IMR-90 (cell line): ENCODE measurements at regions not wholly inside any gene's neighbourhood (a gene's known extent, or its start where the extent isn't known, plus 50 kb on each side); places are given as distances from the start of the nearest gene placed in this dataset.

Experiments
- ATAC-seq: fragments of 200-7000 bp; cut with Tn5 transposase; 2 replicates; pipeline ENCODE4 v1.9.1; 2020; ENCODE audit warnings: low read depth, mild to moderate bottlenecking, moderate library complexity
- BruUV-seq: library from RNA; stranded (reverse); fragments of 400-500 nt; replicated peaks from 2 replicates; lab custom pipeline; 2021; lab: Mats Ljungman, UMichigan
- CTCF ChIA-PET: fragments of 300-600 bp; formaldehyde crosslinking; extraction: SDS; loops from one replicate; lab custom pipeline; 2021; ENCODE audit warnings: antibody characterized with exemption; lab: Yijun Ruan, JAX
- POLR2A ChIA-PET: fragments of 300-600 bp; sonication (Branson Sonifier 250); formaldehyde crosslinking; loops from one replicate; lab custom pipeline; 2022; ENCODE audit warnings: antibody characterized with exemption; ENCODE audit not compliant: unreplicated experiment; lab: Charles Lee
- DNase-seq: peaks from one replicate; pipeline ENCODE4 v3.0.0; 2013
- H2AFZ ChIP-seq: replicated peaks from 2 replicates; pipeline ENCODE3; 2013; ENCODE audit warnings: low read length, mild to moderate bottlenecking; ENCODE audit not compliant: poor library complexity
- H2AK5ac ChIP-seq: 2 replicates; pipeline ENCODE4 v1.6.1; 2013; ENCODE audit warnings: low read depth, low read length, inconsistent platforms
- H2AK9ac ChIP-seq: replicated peaks from 2 replicates; pipeline ENCODE3; 2013; ENCODE audit warnings: mild to moderate bottlenecking, low read depth, low read length, moderate library complexity; ENCODE audit not compliant: poor library complexity
- H2BK120ac ChIP-seq: 2 replicates; pipeline ENCODE4 v1.6.1; 2013; ENCODE audit warnings: low read depth, low read length, inconsistent platforms
- H2BK15ac ChIP-seq: 3 replicates; pipeline ENCODE4 v1.6.1; 2013; ENCODE audit warnings: low read depth, low read length, inconsistent platforms
- H2BK20ac ChIP-seq: 2 replicates; pipeline ENCODE4 v1.6.1; 2013; ENCODE audit warnings: low read depth, mild to moderate bottlenecking, inconsistent platforms, low read length, moderate library complexity
- H2BK5ac ChIP-seq: 2 replicates; pipeline ENCODE4 v1.6.1; 2013; ENCODE audit warnings: mild to moderate bottlenecking, low read depth, low read length, inconsistent platforms; ENCODE audit not compliant: poor library complexity, severe bottlenecking
- H3K14ac ChIP-seq: replicated peaks from 2 replicates; pipeline ENCODE4 v1.6.1; 2013; ENCODE audit warnings: low read depth, low read length, inconsistent platforms
- H3K18ac ChIP-seq: 2 replicates; pipeline ENCODE4 v1.6.1; 2013; ENCODE audit warnings: low read depth, low read length, control low read depth
- H3K23ac ChIP-seq: 2 replicates; pipeline ENCODE4 v1.6.1; 2013; ENCODE audit warnings: low read depth, low read length, inconsistent platforms
- H3K27ac ChIP-seq: 2 replicates; pipeline ENCODE4 v1.5.1; 2013; ENCODE audit warnings: mild to moderate bottlenecking, control low read depth, low read length; ENCODE audit not compliant: insufficient read depth
- H3K27me3 ChIP-seq: 2 replicates; pipeline ENCODE4 v1.6.1; 2013; ENCODE audit warnings: low read length; ENCODE audit not compliant: control insufficient read depth, insufficient read depth
- H3K36me3 ChIP-seq: 2 replicates; pipeline ENCODE4 v1.6.1; 2013; ENCODE audit warnings: low read length, mixed read lengths; ENCODE audit not compliant: control insufficient read depth, insufficient read depth
- H3K4ac ChIP-seq: 2 replicates; pipeline ENCODE4 v1.6.1; 2013; ENCODE audit warnings: low read depth, low read length, inconsistent platforms
- H3K4me1 ChIP-seq: 2 replicates; pipeline ENCODE4 v1.6.1; 2013; ENCODE audit warnings: low read length, mixed read lengths; ENCODE audit not compliant: control insufficient read depth, insufficient read depth
- H3K4me2 ChIP-seq: 2 replicates; pipeline ENCODE4 v1.6.1; 2013; ENCODE audit warnings: low read depth, mild to moderate bottlenecking, control low read depth, low read length, moderate library complexity
- H3K4me3 ChIP-seq: 2 replicates; pipeline ENCODE4 v1.5.1; 2013; ENCODE audit warnings: low read depth, mild to moderate bottlenecking, control low read depth, low read length, moderate library complexity; ENCODE audit not compliant: insufficient read depth
- H3K56ac ChIP-seq: 2 replicates; pipeline ENCODE4 v1.6.1; 2013; ENCODE audit warnings: low read length, inconsistent platforms; ENCODE audit not compliant: insufficient read depth; ENCODE audit errors: extremely low read depth
- H3K79me1 ChIP-seq, 2 experiments: 2 replicates each; pipeline ENCODE4 v1.6.1; 2013; ENCODE audit warnings: low read length in 2 of 2, inconsistent platforms in 1 of 2, low read depth in 1 of 2
- H3K9ac ChIP-seq: 2 replicates; pipeline ENCODE4 v1.6.1; 2013; ENCODE audit warnings: low read depth, low read length, control low read depth
- H3K9me1 ChIP-seq: 2 replicates; pipeline ENCODE4 v1.6.1; 2013; ENCODE audit warnings: low read length, inconsistent platforms; ENCODE audit not compliant: insufficient read depth
- H3K9me3 ChIP-seq: 2 replicates; pipeline ENCODE4 v1.6.1; 2013; ENCODE audit warnings: low read length; ENCODE audit not compliant: control insufficient read depth, insufficient read depth
- H4K20me1 ChIP-seq: 2 replicates; pipeline ENCODE4 v1.6.1; 2013; ENCODE audit warnings: low read length, inconsistent platforms; ENCODE audit not compliant: insufficient read depth
- H4K5ac ChIP-seq: 2 replicates; pipeline ENCODE4 v1.6.1; 2013; ENCODE audit warnings: mild to moderate bottlenecking, low read depth, low read length, control low read depth
- H4K8ac ChIP-seq, 2 experiments: 2 replicates each; pipeline ENCODE4 v1.6.1; 2013; ENCODE audit warnings: low read depth in 2 of 2, low read length in 2 of 2, control low read depth in 1 of 2, inconsistent platforms in 1 of 2
- H4K91ac ChIP-seq: 2 replicates; pipeline ENCODE4 v1.6.1; 2013; ENCODE audit warnings: low read depth, low read length, inconsistent platforms; ENCODE audit not compliant: insufficient read depth
- FOS ChIP-seq: fragments of 150-350 bp; IDR thresholded peaks from 2 replicates; pipeline ENCODE4 v1.6.1; 2016; ENCODE audit warnings: low read depth, low read length
- NFE2L2 ChIP-seq: fragments of 150-350 bp; IDR thresholded peaks from 2 replicates; pipeline ENCODE4 v1.6.1; 2016; ENCODE audit warnings: low read depth, mild to moderate bottlenecking, low read length
- RCOR1 ChIP-seq: IDR thresholded peaks from 2 replicates; pipeline ENCODE4 v1.6.1; 2012; ENCODE audit warnings: mild to moderate bottlenecking, low read length, improper control_type of control experiment; ENCODE audit not compliant: insufficient replicate concordance
- SMC3 ChIP-seq: fragments of 150-350 bp; IDR thresholded peaks from 2 replicates; pipeline ENCODE4 v1.6.1; 2016; ENCODE audit warnings: low read depth, mild to moderate bottlenecking, antibody characterized with exemption, low read length, moderate library complexity
- WGBS, 2 experiments: methylation state at CpG; one replicate each; pipeline versions ENCODE4 v1.1.5 to v1.1.7; 2013; ENCODE audit warnings: missing lambda C conversion rate in 2 of 2; ENCODE audit not compliant: insufficient read length in 1 of 2; ENCODE audit errors: extremely low coverage in 2 of 2; 5-methylcytosine and 5-hydroxymethylcytosine counted together
- dilution Hi-C: fragments of 300-500 bp; cut with HindIII; formaldehyde crosslinking; loops from one replicate; pipeline ENCODE4 v1.14.3; 2018; ENCODE audit warnings: low sequenced_read_pairs; ENCODE audit not compliant: unreplicated experiment
- in situ Hi-C: fragments of 300-500 bp; cut with MboI; formaldehyde crosslinking; loops from 3 replicates; pipeline ENCODE4 v1.14.3; 2019; ENCODE audit warnings: low sequenced_read_pairs, inconsistent platforms, mixed read lengths
- intact Hi-C: fragments of 100-400 bp; cut with micrococcal nuclease; formaldehyde crosslinking; loops from 2 replicates; pipeline ENCODE4 v1.10.0; 2022
- TF ChIP-seq, protein P1 (sequence below): fragments of 150-350 bp; IDR thresholded peaks from 2 replicates; pipeline ENCODE4 v1.6.1; 2017; ENCODE audit warnings: mild to moderate bottlenecking, antibody characterized with exemption, low read length, low read depth

DNA sequence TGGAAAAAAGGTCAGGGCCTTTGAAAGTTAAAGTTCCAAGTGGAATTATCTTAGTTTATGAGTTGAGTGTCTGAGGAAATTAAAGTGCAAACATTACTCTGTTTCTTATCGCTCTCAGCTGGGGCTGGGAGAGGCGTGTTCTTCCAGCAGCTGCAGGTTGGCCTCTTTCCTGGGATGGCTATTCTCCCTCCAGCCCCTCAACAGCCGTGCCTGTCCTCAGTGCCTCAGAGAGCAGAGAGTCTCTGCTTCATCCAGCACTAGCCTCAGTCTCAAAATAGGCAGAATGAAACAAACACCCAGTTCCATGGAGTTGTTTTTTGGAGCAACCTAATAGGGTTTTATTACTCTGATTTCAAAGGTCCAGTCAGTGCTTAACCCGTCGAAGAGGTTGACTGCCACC, 298.1 kb downstream of the GALR1 start:
- H3K9me3 ChIP-seq = peaks cover 17% of the 10 kb centered on the region
- H4K8ac ChIP-seq = no peak overlapping the region
- intact Hi-C loops (no loop called here), dilution Hi-C loops (no loop called here), in situ Hi-C loops (no loop called here)
- H2AK5ac ChIP-seq = no peak overlapping the region
- H3K56ac ChIP-seq = no peak overlapping the region
- no peaks in the 10 kb centered on the region for H3K79me1 ChIP-seq
- TF ChIP-seq NFE2L2 = no peak
- no peak for TF ChIP-seq FOS
- TF ChIP-seq SMC3 = no peak
- no peak for TF ChIP-seq RCOR1
- TF ChIP-seq, protein P1, sequence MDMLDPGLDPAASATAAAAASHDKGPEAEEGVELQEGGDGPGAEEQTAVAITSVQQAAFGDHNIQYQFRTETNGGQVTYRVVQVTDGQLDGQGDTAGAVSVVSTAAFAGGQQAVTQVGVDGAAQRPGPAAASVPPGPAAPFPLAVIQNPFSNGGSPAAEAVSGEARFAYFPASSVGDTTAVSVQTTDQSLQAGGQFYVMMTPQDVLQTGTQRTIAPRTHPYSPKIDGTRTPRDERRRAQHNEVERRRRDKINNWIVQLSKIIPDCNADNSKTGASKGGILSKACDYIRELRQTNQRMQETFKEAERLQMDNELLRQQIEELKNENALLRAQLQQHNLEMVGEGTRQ = no peak
- no peaks in the 10 kb centered on the region for H3K36me3 ChIP-seq
- H3K27me3 ChIP-seq = no peaks in the 10 kb centered on the region
- no CpG with 5 or more reads among the region's 5 CpGs for WGBS, 2 experiments
- H2BK5ac ChIP-seq = no peak overlapping the region
- H4K91ac ChIP-seq = no peak overlapping the region
- H3K9me1 ChIP-seq = no peaks in the 10 kb centered on the region
- no peak overlapping the region for H3K23ac ChIP-seq
- no peak overlapping the region for H3K18ac ChIP-seq
- no peak overlapping the region for H4K5ac ChIP-seq
- H2BK20ac ChIP-seq = no peak overlapping the region
- ATAC-seq (no peak), DNase-seq (no peak)
- H2BK120ac ChIP-seq = no peak overlapping the region
- H3K4me3 ChIP-seq = no peak overlapping the region
- H3K9ac ChIP-seq = no peak overlapping the region
- no peak overlapping the region for H2BK15ac ChIP-seq
- H3K4me2 ChIP-seq = no peak overlapping the region
- ChIA-PET POLR2A (no interaction called here), CTCF (no interaction called here)
- no peak overlapping the region for H2AFZ ChIP-seq
- H3K4ac ChIP-seq = no peak overlapping the region
- H4K20me1 ChIP-seq = no peaks in the 10 kb centered on the region
- H2AK9ac ChIP-seq = no peak overlapping the region
- BruUV-seq = no TSS peak
- H3K14ac ChIP-seq = no peak overlapping the region
- H3K4me1 ChIP-seq = no peaks in the 10 kb centered on the region
- H3K27ac ChIP-seq = no peak overlapping the region
